NCI-H748 treated with DMSO at 0.1 percent for 48 hours (cell line): ENCODE measurements at regions not wholly inside any gene's neighbourhood (a gene's known extent, or its start where the extent isn't known, plus 50 kb on each side); places are given as distances from the start of the nearest gene placed in this dataset.
"Not testable (repeated sequence)": the region's sequence is repeated elsewhere in the genome, so short reads cannot be mapped to it uniquely, and the experiment has no call there.

Source experiments
- DNase-seq: peaks from one replicate; lab custom pipeline; 2025; lab: John Stamatoyannopoulos, UW

DNA sequence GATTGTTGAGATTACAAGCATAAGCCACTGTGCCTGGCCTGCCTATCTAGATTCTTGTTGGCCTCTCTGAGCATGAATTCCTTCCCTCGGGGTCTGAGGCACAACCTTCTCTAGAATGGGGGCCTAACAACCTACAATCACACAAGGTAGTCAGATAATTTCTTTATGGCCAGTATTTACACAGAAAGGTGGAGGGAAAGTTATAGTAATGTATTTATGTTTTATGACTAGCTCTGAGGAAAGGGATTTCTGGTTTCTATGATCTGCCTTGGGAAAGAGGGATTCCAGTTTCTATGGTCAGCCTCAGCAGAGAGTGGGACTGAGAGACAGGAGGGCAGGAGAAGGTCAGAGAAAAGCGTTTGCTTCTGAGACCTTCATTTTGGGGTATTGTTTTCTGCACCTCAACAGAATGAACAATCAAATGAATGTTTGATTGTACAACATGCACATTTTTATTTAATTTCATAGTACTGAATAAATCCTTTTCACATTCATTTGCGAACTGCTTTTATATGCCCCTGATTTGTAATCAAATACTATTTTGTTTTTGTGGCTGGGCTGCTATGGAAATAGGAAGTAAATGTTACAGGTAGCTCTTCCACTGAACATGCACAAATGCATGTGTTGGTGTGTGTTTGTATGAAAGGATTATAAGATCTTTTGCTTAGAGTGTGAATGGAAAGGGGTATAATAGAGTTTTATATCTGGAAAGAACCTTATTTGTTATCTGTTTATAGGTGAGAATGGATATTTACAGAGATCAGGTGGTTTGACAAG lies 499.7 kb upstream of the RGS6 start:
- DNase-seq: no peak

DNA sequence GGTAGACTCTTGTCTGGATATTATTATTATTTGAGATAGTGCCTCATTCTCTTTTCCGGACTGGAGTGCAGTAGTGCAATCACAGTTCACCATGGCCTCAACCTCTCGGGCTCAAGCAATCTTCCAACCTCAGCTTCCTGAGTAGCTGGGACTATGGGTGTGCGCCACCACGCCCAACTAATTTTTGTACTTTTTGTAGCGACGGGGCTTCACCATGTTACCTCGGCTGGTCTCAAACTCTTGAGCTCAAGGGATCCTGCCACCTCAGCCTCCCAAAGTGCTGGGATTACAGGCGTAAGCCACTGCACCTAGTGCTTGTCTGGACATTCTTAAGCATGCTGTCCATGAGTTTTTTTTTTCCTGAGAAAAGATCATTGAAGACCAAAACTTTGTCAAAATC lies 498.9 kb upstream of the RGS6 start:
- no peak for DNase-seq

DNA sequence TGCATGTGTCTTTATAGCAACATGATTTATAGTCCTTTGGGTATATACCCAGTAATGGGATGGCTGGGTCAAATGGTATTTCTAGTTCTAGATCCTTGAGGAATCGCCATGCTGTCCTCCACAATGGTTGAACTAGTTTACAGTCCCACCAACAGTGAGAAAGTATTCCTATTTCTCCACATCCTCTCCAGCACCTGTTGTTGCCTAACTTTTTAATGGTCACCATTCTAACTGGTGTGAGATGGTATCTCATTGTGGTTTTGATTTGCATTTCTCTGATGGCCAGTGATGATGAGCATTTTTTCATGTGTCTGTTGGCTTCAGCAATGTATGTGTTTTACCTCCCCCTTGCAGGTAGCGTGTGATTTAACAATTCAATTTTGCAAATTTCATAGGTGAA lies 496.6 kb upstream of the RGS6 start:
- not testable (repeated sequence) for DNase-seq

DNA sequence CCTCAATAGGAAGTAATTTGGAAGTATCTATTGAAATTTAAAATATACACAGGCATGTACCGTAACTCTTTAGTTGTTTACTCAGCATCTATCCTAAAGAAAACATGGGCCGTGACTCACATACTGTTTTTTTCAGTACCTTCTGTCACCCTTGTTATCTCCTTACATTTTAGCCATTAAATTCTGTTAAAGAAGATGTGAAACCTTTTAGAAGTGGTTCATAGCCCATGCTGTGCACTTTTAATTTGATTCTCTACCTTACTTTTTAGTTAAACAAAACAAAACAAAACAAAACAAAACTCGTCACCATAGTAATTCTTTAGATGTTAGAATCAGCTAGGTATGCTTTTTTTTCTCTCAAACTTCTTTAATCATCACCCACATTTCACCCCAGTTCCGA lies 494.4 kb upstream of the RGS6 start:
- DNase-seq: no peak

DNA sequence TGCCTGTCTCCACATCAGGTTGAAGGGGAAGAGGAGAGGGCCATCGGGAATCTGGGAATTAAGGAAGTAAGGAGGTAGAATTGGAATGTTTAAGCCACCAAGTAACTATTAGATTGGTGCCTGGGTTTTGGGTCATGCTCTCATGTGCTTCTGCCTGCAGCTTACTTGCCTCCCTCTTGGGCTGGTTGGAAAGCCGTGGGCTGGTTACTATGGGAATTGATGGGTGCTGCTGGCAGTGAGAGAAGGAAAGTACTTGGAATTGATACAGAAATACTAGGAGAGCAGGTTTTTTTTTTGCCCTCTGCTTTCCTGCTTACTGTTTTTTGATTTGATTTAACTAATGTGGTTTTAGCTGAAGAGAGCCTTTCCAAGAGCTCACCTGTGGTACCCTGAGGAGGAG lies 493.5 kb upstream of the RGS6 start:
- no peak for DNase-seq

DNA sequence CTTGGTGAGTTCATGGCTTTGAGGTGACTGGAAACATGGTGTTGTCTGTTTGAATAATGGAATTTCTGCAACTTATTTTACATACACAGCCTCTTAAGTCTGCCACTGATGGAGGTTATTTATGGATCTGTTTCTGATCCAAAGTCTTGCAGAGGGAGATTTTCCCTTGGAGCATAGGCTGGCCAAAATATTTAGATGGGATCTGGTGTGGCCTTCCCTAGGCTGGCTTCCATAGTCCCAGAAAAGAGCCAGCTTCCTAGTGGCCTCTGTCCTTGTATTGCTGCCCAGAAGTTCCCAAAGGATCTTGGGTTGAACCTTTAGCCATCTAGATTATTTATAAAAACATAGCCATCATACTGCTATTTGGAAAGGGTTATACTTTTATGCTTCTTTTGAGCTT lies 491.1 kb upstream of the RGS6 start:
- DNase-seq: no peak

DNA sequence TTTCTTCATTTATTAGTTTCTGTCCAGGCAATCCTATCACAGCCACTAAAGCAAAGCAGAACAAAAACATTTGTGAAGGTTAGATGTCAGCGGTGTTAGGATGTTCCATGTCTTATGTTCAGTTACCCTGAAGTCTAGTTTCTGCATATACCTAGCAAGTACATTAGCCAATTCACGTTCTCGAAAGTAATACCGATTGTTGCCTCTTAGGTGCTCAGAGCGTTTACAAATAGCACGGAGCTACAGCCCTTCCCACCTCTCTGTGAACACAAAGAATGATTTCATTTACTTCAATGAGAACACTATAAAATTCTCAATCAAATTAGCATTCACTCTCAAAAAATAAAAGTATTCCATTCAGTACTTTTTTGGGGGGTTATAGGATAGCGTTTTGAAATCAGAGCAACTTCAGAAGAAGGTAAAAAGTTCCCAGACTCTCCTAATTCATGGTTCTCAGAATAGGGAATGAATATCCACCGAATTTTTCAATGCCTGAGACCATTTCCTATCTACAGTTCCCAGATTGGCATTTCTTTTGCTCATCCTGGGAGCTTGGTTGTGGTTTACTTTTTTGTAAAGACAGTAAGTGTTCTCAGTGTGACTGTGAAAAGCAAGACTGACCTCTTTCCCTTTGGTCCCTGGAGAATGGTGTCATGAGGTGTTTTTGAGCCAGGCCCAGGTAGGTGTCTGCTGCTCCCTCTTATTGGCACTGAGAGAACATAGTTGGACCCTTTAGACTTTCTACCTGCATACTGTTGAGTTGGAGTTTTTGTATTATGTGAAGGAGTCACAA lies 488.0 kb upstream of the RGS6 start:
- no peak for DNase-seq

DNA sequence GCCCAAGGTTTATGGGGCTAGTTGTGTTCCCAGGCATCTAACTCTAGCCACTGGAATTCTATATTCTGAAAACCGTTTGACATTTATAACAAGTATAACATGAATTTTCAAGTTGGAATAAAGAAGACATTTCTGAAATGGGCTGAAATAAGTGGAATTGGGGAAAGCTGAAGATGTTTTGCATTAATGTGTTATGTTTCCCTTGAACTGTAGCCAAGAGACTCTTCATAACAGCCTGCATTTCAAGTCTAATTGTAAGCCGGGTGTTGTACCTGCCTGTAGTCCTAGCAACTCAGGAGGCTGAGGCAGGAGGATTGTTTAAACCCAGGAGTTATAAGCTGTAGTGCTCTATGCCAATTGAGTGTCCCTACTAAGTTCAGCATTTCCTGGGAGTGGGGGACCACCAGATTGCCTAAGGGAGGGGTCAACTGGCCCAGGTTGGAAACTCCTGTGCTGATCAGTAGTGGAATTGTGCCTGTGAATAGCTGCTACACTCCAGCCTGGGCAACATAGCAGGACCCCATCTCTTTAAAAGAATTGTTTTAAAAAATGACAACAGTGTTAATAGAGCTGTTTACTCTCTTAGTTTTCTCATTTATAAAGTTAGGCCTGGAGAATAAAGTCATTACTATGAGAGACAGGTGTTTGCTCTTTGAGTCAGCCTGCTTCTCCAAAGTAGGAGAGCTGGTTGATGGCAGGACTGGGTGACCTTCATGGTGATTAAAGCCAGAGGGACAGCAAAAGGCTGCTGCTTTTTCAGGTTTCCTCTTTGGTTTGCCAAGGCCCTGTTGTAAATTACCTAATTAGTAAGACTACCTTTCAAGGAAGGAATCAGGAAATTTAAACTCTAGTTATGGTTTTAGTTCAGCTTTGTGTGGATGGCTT lies 483.6 kb upstream of the RGS6 start:
- DNase-seq: no peak

DNA sequence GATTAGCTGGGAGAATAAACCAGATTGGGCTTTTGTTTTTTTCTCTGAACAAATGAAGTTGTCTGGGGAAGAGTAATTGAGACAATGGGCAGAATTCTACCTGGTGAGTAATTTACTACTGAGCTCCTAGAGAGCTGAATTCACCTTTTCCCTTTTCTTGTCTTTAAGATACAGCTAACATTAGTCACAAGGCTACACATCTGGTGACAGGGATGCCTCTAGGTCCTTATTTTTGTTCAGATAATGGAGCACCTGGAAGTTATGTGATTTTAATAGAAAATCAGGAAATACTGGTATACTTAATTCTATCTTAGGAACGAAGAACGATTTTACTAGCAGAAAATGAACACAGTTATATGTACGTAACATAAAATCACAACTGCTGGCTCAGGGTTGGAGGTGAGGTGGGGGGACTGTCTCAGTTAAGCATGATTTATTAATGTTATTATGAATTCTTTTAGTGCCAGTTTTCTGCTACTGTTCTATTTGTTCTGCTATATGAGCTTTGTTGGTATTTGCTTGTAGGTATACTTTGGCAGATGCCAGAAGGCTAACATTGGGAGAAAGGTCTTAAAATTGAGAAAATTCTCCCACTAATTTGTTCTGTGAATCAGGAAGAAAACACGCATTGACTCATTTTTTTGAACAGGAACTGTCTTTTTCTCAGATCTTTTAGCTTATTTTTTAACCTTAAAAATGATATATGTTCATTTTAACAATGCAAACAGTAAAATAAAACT lies 482.7 kb upstream of the RGS6 start:
- no peak for DNase-seq

DNA sequence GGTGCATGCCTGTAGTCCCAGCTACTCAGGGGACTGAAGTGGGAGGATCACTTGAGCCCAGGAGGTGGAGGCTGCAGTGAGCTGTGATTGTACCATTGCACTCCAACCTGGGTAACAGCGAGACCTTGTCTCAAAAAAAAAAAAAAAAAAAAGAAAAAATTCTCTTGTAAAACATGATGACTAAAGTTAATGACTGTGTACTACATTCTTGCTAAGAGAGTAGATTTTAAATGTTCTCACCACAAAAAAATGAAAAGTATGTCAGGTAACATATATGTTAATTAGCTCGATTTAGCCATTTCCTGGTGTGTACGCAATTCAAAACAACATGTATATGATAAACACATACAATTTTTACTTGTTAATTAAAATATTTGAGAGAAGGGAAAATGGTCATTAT lies 480.7 kb upstream of the RGS6 start:
- DNase-seq: no peak

DNA sequence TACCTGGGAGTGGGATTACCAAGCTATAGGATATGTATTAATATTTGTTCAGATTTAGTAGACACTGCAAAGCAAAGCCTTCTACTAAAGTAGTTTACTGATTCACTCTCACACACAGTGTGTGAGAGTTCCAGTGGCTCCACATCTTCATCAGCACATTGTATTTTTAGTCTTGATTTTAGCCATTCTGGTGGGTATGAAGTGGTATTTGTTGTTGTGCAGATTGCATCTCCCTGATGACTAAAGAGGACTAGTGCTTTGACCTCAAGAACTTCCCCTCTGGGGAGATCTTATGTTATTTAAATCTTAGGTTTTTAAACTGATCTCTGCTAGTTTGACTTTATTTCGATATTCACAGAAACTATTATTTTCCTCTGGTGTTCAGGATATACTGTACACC lies 479.7 kb upstream of the RGS6 start:
- DNase-seq: no peak

DNA sequence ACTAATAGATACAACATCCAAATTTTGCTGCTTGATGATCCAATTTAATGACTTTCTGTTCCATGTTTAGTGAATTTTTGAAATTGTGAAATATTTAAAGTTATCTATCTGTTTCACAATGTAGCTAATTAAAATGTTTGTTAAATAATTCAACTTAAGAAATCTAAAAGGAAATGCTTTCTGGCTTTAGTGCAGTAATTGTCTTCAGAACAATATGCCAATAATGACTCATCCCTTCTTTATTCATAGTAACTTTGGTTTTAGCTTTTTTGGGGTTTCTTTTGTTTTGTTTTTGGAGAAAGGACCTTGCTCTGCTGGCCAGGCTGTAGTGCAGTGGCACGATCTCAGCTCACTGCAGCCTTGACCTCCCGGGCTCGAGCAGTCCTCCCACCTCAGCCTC lies 479.2 kb upstream of the RGS6 start:
- DNase-seq: no peak

DNA sequence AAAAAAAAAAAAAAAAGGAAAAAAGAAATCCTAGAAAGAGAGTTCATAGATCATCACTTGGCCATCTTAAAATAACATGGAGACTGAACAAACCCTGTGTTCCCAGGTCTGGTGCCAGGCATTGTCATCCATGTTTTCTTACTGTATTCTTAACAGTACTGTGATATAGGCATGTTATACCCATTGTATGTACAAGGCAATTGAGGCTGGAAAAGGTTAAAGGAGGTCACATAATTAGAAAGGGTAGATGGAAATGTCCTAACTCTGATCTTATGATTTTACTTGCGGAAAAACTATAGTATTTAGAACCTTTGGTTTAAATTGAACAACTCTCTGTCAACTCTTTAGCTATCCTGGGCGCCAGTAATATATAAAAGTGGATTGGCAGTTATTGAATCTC lies 478.2 kb upstream of the RGS6 start:
- DNase-seq: no peak

DNA sequence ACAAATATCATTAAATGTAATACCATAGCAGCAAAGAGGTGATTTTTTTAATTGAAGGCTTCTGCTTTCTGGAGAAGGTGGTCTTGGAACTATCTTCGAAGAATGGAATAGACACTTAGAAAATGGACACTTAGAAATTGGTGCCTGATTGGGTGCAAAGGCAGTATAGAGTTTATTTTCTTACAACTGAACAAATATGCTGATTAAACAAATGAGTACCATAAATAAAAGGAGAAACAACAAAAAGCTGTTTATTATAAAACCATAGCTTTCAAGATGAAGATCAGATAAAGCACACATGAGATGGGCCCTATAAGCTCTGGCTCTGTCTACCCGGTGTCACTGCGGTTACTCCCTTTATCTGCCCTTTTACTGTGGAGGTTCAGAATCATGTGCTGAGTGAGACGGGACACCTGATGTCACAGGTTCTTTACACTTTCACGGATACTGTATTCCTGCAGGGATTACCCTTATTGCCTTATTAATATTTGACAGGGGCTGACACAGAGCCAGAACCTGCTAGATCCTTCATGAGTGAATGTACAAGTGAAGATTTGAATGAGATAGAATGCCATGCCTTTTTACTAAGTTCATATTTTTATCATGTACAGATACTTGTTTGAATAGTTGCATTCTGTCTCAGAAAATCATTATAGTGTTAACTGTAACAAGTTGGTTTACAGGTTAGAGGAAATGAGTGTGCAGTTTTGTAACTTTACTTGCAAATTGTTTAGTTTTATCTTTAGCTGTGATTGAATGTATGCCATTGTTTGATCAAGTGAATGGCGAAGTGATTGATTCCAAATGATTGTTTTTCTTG lies 477.5 kb upstream of the RGS6 start:
- no peak for DNase-seq

DNA sequence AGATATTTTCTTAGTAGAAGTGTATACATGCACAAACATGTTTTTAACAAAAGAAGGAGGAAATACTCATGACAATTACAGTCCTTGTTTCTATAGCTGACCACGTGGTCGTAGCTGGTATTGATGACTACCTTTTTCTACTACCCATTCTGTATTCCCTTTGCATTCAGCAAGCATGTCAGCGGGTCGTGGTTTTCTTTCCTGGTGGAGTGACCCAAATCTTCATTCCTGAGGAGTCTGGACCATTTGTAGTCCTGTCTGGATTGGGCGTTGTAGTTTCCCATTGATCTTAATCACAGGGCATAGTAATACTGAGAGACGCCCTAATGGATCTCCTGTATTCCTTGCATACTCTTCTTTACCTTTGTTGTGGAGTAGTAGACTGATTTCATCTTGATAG lies 472.1 kb upstream of the RGS6 start:
- no peak for DNase-seq

DNA sequence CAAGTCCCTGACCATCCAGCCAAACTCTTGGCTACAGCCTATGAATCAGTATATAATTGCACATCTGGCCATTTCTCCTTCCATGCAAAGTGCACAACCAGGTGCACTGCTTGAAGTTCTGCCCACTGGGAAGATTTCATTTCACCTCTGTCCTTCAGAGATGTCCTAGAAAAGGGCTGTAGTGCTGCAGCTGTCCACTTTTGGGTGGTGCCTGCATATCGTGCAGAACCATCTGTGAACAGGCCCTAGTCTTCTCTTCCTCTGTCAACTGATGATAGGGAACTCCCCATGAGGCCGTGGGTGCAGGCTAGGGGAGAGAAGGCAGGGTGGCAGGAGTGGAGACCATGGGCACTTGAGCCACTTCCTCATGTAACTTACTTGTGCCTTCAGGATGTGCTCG lies 470.6 kb upstream of the RGS6 start:
- not testable (repeated sequence) for DNase-seq

DNA sequence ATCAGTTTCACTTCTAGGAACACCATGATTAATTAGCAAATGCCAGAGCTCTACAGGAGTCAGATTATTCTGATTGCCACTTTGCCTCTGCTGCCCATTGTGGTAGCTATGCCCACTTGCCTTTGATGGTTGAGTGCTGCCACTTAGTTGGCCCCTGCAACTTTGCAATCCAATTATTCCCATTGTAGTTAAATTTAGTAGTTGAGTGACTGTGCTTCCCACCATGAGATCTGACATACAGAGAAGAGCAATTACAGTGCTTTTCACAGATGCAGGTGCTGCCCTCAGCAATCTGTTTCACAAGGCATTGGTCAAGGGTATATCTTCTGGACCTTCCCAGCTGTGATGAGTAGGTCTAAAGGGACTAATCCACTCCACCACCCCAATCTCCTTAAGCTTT lies 468.4 kb upstream of the RGS6 start:
- no peak for DNase-seq

DNA sequence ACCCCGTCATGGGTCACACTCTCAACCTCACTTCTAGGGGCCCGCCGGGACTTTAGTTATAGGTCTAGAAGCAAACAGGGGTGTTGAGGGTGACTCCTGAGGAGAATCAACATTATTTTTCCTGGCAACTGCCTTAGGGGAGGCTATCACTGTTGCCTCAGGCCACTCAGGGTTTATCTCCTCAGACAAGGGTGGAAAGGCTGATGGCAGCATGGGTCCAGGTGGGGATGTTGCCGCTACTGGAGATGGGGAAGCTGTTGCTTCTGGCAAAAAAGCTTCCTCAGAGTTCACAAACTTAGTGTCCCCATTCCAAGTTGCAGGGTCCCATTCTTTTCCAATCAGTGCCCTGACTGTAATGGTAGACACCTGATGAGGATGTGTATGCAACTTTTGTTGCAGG lies 467.4 kb upstream of the RGS6 start:
- no peak for DNase-seq

DNA sequence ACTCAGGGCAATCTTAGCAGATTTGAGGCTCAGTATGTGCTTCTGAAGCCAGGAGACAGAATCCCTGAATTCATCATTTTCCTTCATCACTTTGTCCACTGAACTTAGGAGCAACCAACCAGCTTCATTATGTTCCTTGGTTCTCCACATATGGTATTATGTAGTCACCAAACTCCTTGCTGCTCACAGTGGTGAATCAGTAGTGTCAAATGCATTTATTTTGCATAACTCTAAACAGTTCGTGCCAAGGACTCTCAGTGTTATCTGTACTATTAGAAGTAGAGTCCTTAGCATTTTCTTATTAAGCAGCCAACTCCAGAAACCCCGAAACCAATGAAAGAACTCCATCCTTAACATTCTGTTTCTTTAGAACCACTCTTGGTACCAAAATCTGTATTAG lies 466.9 kb upstream of the RGS6 start:
- no peak for DNase-seq

DNA sequence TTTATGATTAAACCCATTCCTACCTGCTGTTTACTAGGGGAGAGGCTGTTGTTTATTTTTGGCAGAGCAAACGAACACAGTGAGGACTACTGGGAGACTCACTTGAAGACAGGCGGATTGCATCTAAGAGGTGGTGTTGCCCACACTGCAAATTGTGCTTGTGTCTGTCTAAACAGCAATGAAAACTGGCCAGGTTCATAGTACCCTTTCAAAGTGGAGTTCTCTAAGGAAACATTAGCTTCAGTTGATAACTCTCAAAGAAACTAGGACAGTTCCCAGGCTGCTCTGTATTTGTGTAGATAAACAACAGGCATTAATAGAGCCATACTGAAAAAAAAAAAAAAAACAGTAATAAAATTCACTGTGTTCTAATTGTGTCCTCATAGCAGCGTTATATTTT lies 466.0 kb upstream of the RGS6 start:
- no peak for DNase-seq

DNA sequence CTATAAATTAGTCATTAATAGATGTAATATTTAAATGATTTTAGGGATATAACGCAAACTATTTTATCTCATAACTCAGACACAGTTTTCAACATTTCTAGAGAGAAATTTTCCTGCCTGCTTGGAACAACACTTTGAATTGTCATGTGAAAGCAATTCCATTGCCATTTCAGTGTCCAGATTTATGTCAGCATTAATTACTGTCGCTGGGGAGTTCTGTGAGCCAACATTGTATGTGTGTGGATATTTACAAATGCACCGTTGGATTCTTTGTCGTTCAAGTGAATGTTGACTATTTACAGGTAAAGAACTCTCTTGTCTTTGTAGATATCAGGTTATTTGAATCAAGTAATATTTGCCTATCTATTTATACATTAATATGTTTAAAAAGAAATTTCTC lies 465.3 kb upstream of the RGS6 start:
- DNase-seq: no peak
